ENCODE measurements at regions not wholly inside any gene's neighbourhood (a gene's known extent, or its start where the extent isn't known, plus 50 kb on each side); places are given as distances from the start of the nearest gene placed in this dataset.

GRCh38 chr6:94349227-94349626 is 929.9 kb upstream of the EPHA7 start:
- H3K27me3 ChIP-seq (ENCODE audit: control insufficient read depth, insufficient read depth, low read length) = no peaks in the 10 kb centered on the region
- H3K4me1 ChIP-seq (ENCODE audit: control insufficient read depth, insufficient read depth, low read length, poor library complexity, severe bottlenecking) = no peaks in the 10 kb centered on the region
- ATAC-seq (ENCODE audit: low read depth in 2 of 2) = no peak
- H3K4me3 ChIP-seq (ENCODE audit: low read depth, low read length) = no peak overlapping the region
- Mint-ChIP-seq H3K4me1 (no peaks in the 10 kb centered on the region), H3K9me3 (peaks cover 0 to 11% (median 2%) of the 10 kb centered on the region in 7 donors), H3K27ac (no peak overlapping the region), H3K27me3 (no peaks in the 10 kb centered on the region), H3K36me3 (no peaks in the 10 kb centered on the region), H3K4me3 (no peak overlapping the region)
- H3K9me3 ChIP-seq (ENCODE audit: control insufficient read depth in 2 of 2, low read length in 2 of 2) = no peaks in the 10 kb centered on the region
- no peaks in the 10 kb centered on the region for H3K36me3 ChIP-seq (ENCODE audit: control insufficient read depth, insufficient read depth, low read length)
- H3K27ac ChIP-seq (ENCODE audit: insufficient read depth, low read length, poor library complexity, severe bottlenecking) = no peak overlapping the region
- no peak for DNase-seq

GRCh38 chr6:94344866-94345265 is 925.5 kb upstream of the EPHA7 start:
- Mint-ChIP-seq H3K27ac (no peak overlapping the region), H3K9me3 (peaks cover 0 to 11% (median 6%) of the 10 kb centered on the region in 7 donors), H3K36me3 (no peaks in the 10 kb centered on the region), H3K27me3 (no peaks in the 10 kb centered on the region), H3K4me1 (no peaks in the 10 kb centered on the region), H3K4me3 (no peak overlapping the region)
- Histone ChIP-seq H3K4me3 (ENCODE audit: low read depth, low read length) (no peak overlapping the region), H3K4me1 (ENCODE audit: control insufficient read depth, insufficient read depth, low read length, poor library complexity, severe bottlenecking) (no peaks in the 10 kb centered on the region), H3K27me3 (ENCODE audit: control insufficient read depth, insufficient read depth, low read length) (no peaks in the 10 kb centered on the region), H3K27ac (ENCODE audit: insufficient read depth, low read length, poor library complexity, severe bottlenecking) (no peak overlapping the region), H3K9me3 (ENCODE audit: control insufficient read depth in 2 of 2, low read length in 2 of 2) (no peaks in the 10 kb centered on the region), H3K36me3 (ENCODE audit: control insufficient read depth, insufficient read depth, low read length) (no peaks in the 10 kb centered on the region)
- DNase-seq (no peak), ATAC-seq (ENCODE audit: low read depth in 2 of 2) (no peak)

- no peaks in the 10 kb centered on the region for H3K36me3 ChIP-seq (ENCODE audit: control insufficient read depth, insufficient read depth, low read length)
- ATAC-seq (ENCODE audit: low read depth in 2 of 2) (no peak), DNase-seq (no peak)
- peaks cover 0 to 2% of the 10 kb centered on the region in 2 experiments for H3K9me3 ChIP-seq (ENCODE audit: control insufficient read depth in 2 of 2, low read length in 2 of 2)
- Mint-ChIP-seq H3K27me3 (no peaks in the 10 kb centered on the region), H3K36me3 (no peaks in the 10 kb centered on the region), H3K27ac (no peak overlapping the region), H3K4me3 (no peak overlapping the region), H3K9me3 (peaks cover 0 to 9% (median 9%) of the 10 kb centered on the region in 7 donors), H3K4me1 (no peaks in the 10 kb centered on the region)
- no peak overlapping the region for H3K4me3 ChIP-seq (ENCODE audit: low read depth, low read length)
- no peaks in the 10 kb centered on the region for H3K27me3 ChIP-seq (ENCODE audit: control insufficient read depth, insufficient read depth, low read length)
- H3K4me1 ChIP-seq (ENCODE audit: control insufficient read depth, insufficient read depth, low read length, poor library complexity, severe bottlenecking) = no peaks in the 10 kb centered on the region
- H3K27ac ChIP-seq (ENCODE audit: insufficient read depth, low read length, poor library complexity, severe bottlenecking) = no peak overlapping the region
Observed at GRCh38 chr6:94341173-94341572, 921.8 kb upstream of the EPHA7 start.

GRCh38 chr6:94323853-94324252 is 904.5 kb upstream of the EPHA7 start:
- H3K9me3 Mint-ChIP-seq = peaks cover 0 to 9% (median 5%) of the 10 kb centered on the region in 7 donors
- DNase-seq = no peak
- Histone ChIP-seq H3K4me1 (ENCODE audit: control insufficient read depth, insufficient read depth, low read length, poor library complexity, severe bottlenecking) (no peaks in the 10 kb centered on the region), H3K4me3 (ENCODE audit: low read depth, low read length) (no peak overlapping the region), H3K27me3 (ENCODE audit: control insufficient read depth, insufficient read depth, low read length) (no peaks in the 10 kb centered on the region), H3K9me3 (ENCODE audit: control insufficient read depth in 2 of 2, low read length in 2 of 2) (peaks cover 0 to 6% of the 10 kb centered on the region in 2 experiments), H3K36me3 (ENCODE audit: control insufficient read depth, insufficient read depth, low read length) (no peaks in the 10 kb centered on the region), H3K27ac (ENCODE audit: insufficient read depth, low read length, poor library complexity, severe bottlenecking) (no peak overlapping the region)
- no peaks in the 10 kb centered on the region for H3K4me1 Mint-ChIP-seq
- H3K4me3 Mint-ChIP-seq = no peak overlapping the region
- H3K27ac Mint-ChIP-seq = no peak overlapping the region
- no peak for ATAC-seq (ENCODE audit: low read depth in 2 of 2)
- no peaks in the 10 kb centered on the region for H3K36me3 Mint-ChIP-seq
- H3K27me3 Mint-ChIP-seq = no peaks in the 10 kb centered on the region

- no peak overlapping the region for H3K4me3 ChIP-seq (ENCODE audit: low read depth, low read length)
- no peaks in the 10 kb centered on the region for H3K36me3 ChIP-seq (ENCODE audit: control insufficient read depth, insufficient read depth, low read length)
- no peak overlapping the region for H3K27ac ChIP-seq (ENCODE audit: insufficient read depth, low read length, poor library complexity, severe bottlenecking)
- peaks cover 0 to 3% of the 10 kb centered on the region in 2 experiments for H3K9me3 ChIP-seq (ENCODE audit: control insufficient read depth in 2 of 2, low read length in 2 of 2)
- no peaks in the 10 kb centered on the region for H3K4me1 ChIP-seq (ENCODE audit: control insufficient read depth, insufficient read depth, low read length, poor library complexity, severe bottlenecking)
- Mint-ChIP-seq H3K27ac (no peak overlapping the region), H3K4me1 (no peaks in the 10 kb centered on the region), H3K27me3 (no peaks in the 10 kb centered on the region), H3K4me3 (no peak overlapping the region), H3K9me3 (peaks cover 0 to 14% (median 3%) of the 10 kb centered on the region in 7 donors), H3K36me3 (no peaks in the 10 kb centered on the region)
- no peaks in the 10 kb centered on the region for H3K27me3 ChIP-seq (ENCODE audit: control insufficient read depth, insufficient read depth, low read length)
- ATAC-seq (ENCODE audit: low read depth in 2 of 2) = no peak
- no peak for DNase-seq
Observed at GRCh38 chr6:94300424-94301144, 881.2 kb upstream of the EPHA7 start.

GRCh38 chr6:94289131-94289530 is 869.8 kb upstream of the EPHA7 start:
- Mint-ChIP-seq H3K9me3 (peaks cover 0 to 15% (median 5%) of the 10 kb centered on the region in 7 donors), H3K27ac (no peak overlapping the region), H3K4me1 (no peaks in the 10 kb centered on the region), H3K4me3 (no peak overlapping the region), H3K36me3 (no peaks in the 10 kb centered on the region), H3K27me3 (no peaks in the 10 kb centered on the region)
- H3K27me3 ChIP-seq (ENCODE audit: control insufficient read depth, insufficient read depth, low read length) = no peaks in the 10 kb centered on the region
- H3K9me3 ChIP-seq (ENCODE audit: control insufficient read depth in 2 of 2, low read length in 2 of 2) = peaks cover 0 to 11% of the 10 kb centered on the region in 2 experiments
- no peak overlapping the region for H3K27ac ChIP-seq (ENCODE audit: insufficient read depth, low read length, poor library complexity, severe bottlenecking)
- no peak overlapping the region for H3K4me3 ChIP-seq (ENCODE audit: low read depth, low read length)
- H3K4me1 ChIP-seq (ENCODE audit: control insufficient read depth, insufficient read depth, low read length, poor library complexity, severe bottlenecking) = no peaks in the 10 kb centered on the region
- DNase-seq (no peak), ATAC-seq (ENCODE audit: low read depth in 2 of 2) (no peak)
- H3K36me3 ChIP-seq (ENCODE audit: control insufficient read depth, insufficient read depth, low read length) = no peaks in the 10 kb centered on the region

- H3K27ac ChIP-seq (ENCODE audit: insufficient read depth, low read length, poor library complexity, severe bottlenecking) = no peak overlapping the region
- no peaks in the 10 kb centered on the region for H3K9me3 ChIP-seq (ENCODE audit: control insufficient read depth in 2 of 2, low read length in 2 of 2)
- DNase-seq (no peak), ATAC-seq (ENCODE audit: low read depth in 2 of 2) (no peak)
- Mint-ChIP-seq H3K27me3 (no peaks in the 10 kb centered on the region), H3K27ac (no peak overlapping the region), H3K4me1 (no peaks in the 10 kb centered on the region), H3K4me3 (no peak overlapping the region), H3K9me3 (peaks cover under 1 to 17% (median 3%) of the 10 kb centered on the region in 7 donors), H3K36me3 (no peaks in the 10 kb centered on the region)
- no peaks in the 10 kb centered on the region for H3K4me1 ChIP-seq (ENCODE audit: control insufficient read depth, insufficient read depth, low read length, poor library complexity, severe bottlenecking)
- no peaks in the 10 kb centered on the region for H3K36me3 ChIP-seq (ENCODE audit: control insufficient read depth, insufficient read depth, low read length)
- no peak overlapping the region for H3K4me3 ChIP-seq (ENCODE audit: low read depth, low read length)
- H3K27me3 ChIP-seq (ENCODE audit: control insufficient read depth, insufficient read depth, low read length) = no peaks in the 10 kb centered on the region
Observed at GRCh38 chr6:94278146-94278545, 858.8 kb upstream of the EPHA7 start.

- H3K4me3 ChIP-seq (ENCODE audit: low read depth, low read length) = no peak overlapping the region
- Mint-ChIP-seq H3K36me3 (no peaks in the 10 kb centered on the region), H3K9me3 (peaks cover 0 to 21% (median 5%) of the 10 kb centered on the region in 7 donors), H3K4me3 (no peak overlapping the region), H3K4me1 (no peaks in the 10 kb centered on the region), H3K27ac (no peak overlapping the region), H3K27me3 (no peaks in the 10 kb centered on the region)
- no peaks in the 10 kb centered on the region for H3K9me3 ChIP-seq (ENCODE audit: control insufficient read depth in 2 of 2, low read length in 2 of 2)
- H3K27ac ChIP-seq (ENCODE audit: insufficient read depth, low read length, poor library complexity, severe bottlenecking) = no peak overlapping the region
- H3K4me1 ChIP-seq (ENCODE audit: control insufficient read depth, insufficient read depth, low read length, poor library complexity, severe bottlenecking) = no peaks in the 10 kb centered on the region
- ATAC-seq (ENCODE audit: low read depth in 2 of 2) = no peak
- no peak for DNase-seq
- no peaks in the 10 kb centered on the region for H3K36me3 ChIP-seq (ENCODE audit: control insufficient read depth, insufficient read depth, low read length)
- no peaks in the 10 kb centered on the region for H3K27me3 ChIP-seq (ENCODE audit: control insufficient read depth, insufficient read depth, low read length)
Observed at GRCh38 chr6:94272327-94272726, 853.0 kb upstream of the EPHA7 start.
